Kidney epithelial cell (primary cell): ENCODE measurements at regions not wholly inside any gene's neighbourhood (a gene's known extent, or its start where the extent isn't known, plus 50 kb on each side); places are given as distances from the start of the nearest gene placed in this dataset.
"Not testable (repeated sequence)": the region's sequence is repeated elsewhere in the genome, so short reads cannot be mapped to it uniquely, and the experiment has no call there.

ENCODE experiments used
- DNase-seq: peaks from one replicate; pipeline ENCODE4 v3.0.0-alpha.2; 2010; ENCODE audit warnings: low read depth
- H3K27me3 ChIP-seq: 2 replicates; pipeline ENCODE4 v1.6.0; 2011; ENCODE audit warnings: low read length; ENCODE audit not compliant: control insufficient read depth, insufficient read depth
- H3K36me3 ChIP-seq: 2 replicates; pipeline ENCODE4 v1.5.1; 2011; ENCODE audit warnings: low read length; ENCODE audit not compliant: control insufficient read depth, insufficient read depth
- H3K4me3 ChIP-seq: 2 replicates; pipeline ENCODE4 v1.5.1; 2011; ENCODE audit warnings: low read depth, mild to moderate bottlenecking, control low read depth, low read length
- TF ChIP-seq, protein P1 (sequence below): IDR thresholded peaks from 2 replicates; pipeline ENCODE4 v1.5.1; 2011; ENCODE audit warnings: mild to moderate bottlenecking, moderate library complexity, low read length, control low read depth, inconsistent platforms; ENCODE audit not compliant: insufficient read depth, poor library complexity, severe bottlenecking

DNA sequence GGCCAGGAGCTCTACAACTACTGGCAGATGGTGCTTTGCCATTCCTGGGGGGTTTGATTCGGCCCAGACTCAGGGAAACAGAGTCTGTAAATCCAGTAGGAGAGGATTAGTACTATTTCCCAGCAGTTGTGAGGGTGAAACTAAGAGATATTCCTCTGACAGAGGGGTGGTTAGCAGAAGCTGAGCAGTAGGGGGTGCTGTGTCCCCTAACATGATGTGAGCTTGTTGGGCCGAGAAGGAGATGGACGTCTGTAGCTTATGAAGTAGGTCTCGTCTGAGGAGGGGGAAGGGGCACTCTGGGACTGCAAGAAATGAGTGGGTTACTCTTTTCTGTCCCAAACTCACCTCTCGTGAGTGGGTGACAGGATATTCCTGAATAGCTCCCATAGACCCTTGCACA lies 179.2 kb upstream of the MBL2 start:
- DNase-seq: no peak
- TF ChIP-seq, protein P1, sequence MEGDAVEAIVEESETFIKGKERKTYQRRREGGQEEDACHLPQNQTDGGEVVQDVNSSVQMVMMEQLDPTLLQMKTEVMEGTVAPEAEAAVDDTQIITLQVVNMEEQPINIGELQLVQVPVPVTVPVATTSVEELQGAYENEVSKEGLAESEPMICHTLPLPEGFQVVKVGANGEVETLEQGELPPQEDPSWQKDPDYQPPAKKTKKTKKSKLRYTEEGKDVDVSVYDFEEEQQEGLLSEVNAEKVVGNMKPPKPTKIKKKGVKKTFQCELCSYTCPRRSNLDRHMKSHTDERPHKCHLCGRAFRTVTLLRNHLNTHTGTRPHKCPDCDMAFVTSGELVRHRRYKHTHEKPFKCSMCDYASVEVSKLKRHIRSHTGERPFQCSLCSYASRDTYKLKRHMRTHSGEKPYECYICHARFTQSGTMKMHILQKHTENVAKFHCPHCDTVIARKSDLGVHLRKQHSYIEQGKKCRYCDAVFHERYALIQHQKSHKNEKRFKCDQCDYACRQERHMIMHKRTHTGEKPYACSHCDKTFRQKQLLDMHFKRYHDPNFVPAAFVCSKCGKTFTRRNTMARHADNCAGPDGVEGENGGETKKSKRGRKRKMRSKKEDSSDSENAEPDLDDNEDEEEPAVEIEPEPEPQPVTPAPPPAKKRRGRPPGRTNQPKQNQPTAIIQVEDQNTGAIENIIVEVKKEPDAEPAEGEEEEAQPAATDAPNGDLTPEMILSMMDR: peak; percentile 51
- no peaks in the 10 kb centered on the region for H3K36me3 ChIP-seq
- no peaks in the 10 kb centered on the region for H3K27me3 ChIP-seq
- no peak overlapping the region for H3K4me3 ChIP-seq

DNA sequence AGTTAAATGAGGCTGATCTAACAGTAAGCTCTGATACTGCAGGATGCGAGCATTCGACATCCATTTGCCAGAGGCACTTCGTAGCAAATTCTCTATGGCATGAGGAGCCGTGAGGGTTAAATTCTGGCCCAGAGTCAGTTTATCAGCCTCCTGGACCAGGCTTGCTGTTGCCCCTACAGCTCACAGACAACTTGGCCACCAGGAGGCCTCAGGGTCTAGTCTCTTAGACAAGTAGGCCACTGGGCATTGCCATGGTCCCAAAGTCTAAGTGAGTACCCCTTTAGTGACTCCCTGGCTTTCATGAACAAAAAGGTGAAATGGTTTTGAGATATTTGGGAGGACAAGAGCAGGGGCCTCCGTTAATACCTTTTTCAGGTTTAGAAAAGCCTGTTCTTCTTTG lies 178.0 kb upstream of the MBL2 start:
- Histone ChIP-seq H3K4me3 (no peak overlapping the region), H3K36me3 (no peaks in the 10 kb centered on the region), H3K27me3 (no peaks in the 10 kb centered on the region)
- TF ChIP-seq, protein P1: no peak
- DNase-seq: no peak

DNA sequence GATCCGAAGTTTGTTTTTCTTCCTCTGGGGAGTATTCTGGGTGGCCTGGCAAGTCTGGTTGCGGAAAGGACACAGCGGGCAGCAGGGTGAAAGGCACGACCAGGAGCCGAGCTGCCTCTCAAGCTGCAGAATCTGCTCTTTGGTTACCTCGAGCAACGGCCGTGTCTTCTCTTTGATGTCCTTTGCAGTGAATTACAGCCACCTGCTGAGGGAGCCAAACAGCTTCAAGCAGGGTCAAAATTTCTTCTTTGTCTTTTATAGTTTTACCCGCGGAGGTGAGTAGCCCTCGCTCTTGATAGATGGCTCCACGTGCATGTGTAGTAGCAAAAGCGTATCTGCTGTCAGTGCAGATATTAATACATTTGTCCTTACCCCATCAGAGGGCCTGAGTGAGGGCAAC lies 177.3 kb upstream of the MBL2 start:
- TF ChIP-seq, protein P1: peak; percentile 60
- Histone ChIP-seq H3K36me3 (no peaks in the 10 kb centered on the region), H3K4me3 (no peak overlapping the region), H3K27me3 (no peaks in the 10 kb centered on the region)
- no peak for DNase-seq

DNA sequence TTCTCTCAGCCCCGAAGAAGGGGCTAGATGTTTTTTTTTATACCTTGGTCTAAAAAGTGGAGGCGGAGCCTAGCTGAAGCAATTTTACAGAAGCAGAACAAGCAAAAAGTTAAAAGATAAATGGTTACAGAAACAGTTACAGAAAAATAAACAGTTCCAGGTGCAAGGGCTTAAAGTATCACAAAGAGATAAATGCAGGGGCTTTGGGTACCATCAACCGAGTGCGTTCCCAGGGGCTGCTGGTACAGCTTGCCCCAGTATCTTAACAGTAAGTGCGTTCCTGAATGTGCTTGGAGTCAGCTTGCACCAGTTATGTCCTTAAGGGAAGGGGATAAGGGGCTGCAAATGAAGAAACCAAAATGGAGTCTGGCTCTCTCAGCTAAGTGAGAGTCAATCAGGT lies 173.9 kb upstream of the MBL2 start:
- no peaks in the 10 kb centered on the region for H3K27me3 ChIP-seq
- no peaks in the 10 kb centered on the region for H3K36me3 ChIP-seq
- TF ChIP-seq, protein P1: no peak
- H3K4me3 ChIP-seq: no peak overlapping the region
- no peak for DNase-seq

DNA sequence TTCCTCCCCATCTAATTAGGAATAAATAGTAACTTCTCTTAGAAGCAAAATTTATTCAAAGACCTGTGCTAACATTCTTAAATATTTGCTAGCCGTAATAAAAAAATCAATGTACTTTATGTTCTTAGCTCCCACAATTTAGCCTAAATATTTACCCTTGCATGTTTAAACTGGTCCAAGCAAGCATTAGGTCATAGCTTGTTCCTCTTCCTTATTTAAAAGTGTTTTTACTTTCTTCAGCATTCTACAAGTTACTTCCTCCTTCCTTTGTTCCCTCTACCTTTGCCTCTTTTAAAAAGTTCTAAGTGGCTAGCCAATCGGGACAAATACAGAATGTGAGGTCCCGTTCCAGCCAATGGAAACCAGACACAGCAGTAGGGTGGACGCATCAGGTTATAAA lies 172.9 kb upstream of the MBL2 start:
- not testable (repeated sequence) for H3K27me3 ChIP-seq, H3K36me3 ChIP-seq, DNase-seq, H3K4me3 ChIP-seq

DNA sequence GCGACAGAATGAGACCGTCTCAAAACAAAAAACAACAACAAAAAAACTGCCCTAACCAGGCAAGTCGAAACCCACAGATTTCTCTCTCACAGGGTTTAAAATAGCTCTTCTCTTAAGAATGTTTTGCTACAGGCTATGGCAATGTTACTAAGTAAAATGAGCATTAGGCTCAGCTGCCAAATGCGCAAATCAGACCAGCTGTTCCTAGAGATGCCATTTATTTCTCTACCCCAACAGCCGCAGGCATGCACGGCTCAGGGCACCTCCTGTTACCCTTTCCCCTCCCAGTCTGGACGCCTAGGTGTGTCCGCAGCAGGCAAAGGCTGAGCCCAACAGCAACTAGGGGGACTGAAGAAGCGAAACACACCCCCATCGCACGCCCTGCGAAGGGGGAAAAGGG lies 168.3 kb upstream of the MBL2 start:
- H3K4me3 ChIP-seq: no peak overlapping the region
- TF ChIP-seq, protein P1: no peak
- H3K36me3 ChIP-seq: no peaks in the 10 kb centered on the region

More for the DNA sequence above, 168.3 kb upstream of the MBL2 start:
- no peak for DNase-seq
- H3K27me3 ChIP-seq: no peaks in the 10 kb centered on the region
